ENCODE measurements at regions not wholly inside any gene's neighbourhood (a gene's known extent, or its start where the extent isn't known, plus 50 kb on each side); places are given as distances from the start of the nearest gene placed in this dataset.
"Not testable (repeated sequence)": the region's sequence is repeated elsewhere in the genome, so short reads cannot be mapped to it uniquely, and the experiment has no call there.

GRCh38 chr10:23657677-23658076 is 218.8 kb downstream of the OTUD1 start:
- DNase-seq = no peak

- DNase-seq = not testable (repeated sequence)
Observed at GRCh38 chr10:23671866-23672265, 233.0 kb downstream of the OTUD1 start.

GRCh38 chr10:23675585-23675984 is 236.7 kb downstream of the OTUD1 start:
- DNase-seq = no peak

- DNase-seq = no peak
Observed at GRCh38 chr10:23676296-23676695, 237.4 kb downstream of the OTUD1 start.

- DNase-seq = no peak
Observed at GRCh38 chr10:23686722-23687121, 247.8 kb downstream of the OTUD1 start.

GRCh38 chr10:23692736-23693135 is 253.9 kb downstream of the OTUD1 start:
- no peak for DNase-seq

- peak; percentile 37 to 52 for DNase-seq
Observed at GRCh38 chr10:23693501-23693901, 254.6 kb downstream of the OTUD1 start.

GRCh38 chr10:23693925-23694324 is 255.1 kb downstream of the OTUD1 start:
- peak in 1 of 2 experiments; percentile 26 for DNase-seq

GRCh38 chr10:23694446-23694920 is 255.6 kb downstream of the OTUD1 start:
- DNase-seq = peak; percentile 24 to 36

- DNase-seq = peak in 1 of 2 experiments; percentile 25
Observed at GRCh38 chr10:23694921-23695824, 256.3 kb downstream of the OTUD1 start.

GRCh38 chr10:23695825-23696420 is 257.0 kb downstream of the OTUD1 start:
- DNase-seq = no peak

GRCh38 chr10:23696476-23696875 is 257.6 kb downstream of the OTUD1 start:
- no peak for DNase-seq

- DNase-seq = peak; percentile 52 to 54
Observed at GRCh38 chr10:23702977-23703414, 264.1 kb downstream of the OTUD1 start.

GRCh38 chr10:23715363-23715762 is 276.5 kb downstream of the OTUD1 start:
- DNase-seq = no peak

- DNase-seq = no peak
Observed at GRCh38 chr10:23717913-23718312, 279.0 kb downstream of the OTUD1 start.

- DNase-seq = no peak
Observed at GRCh38 chr10:23718946-23719345, 280.1 kb downstream of the OTUD1 start.

GRCh38 chr10:23723796-23724195 is 284.9 kb downstream of the OTUD1 start:
- no peak for DNase-seq

GRCh38 chr10:23725548-23725947 is 286.7 kb downstream of the OTUD1 start:
- DNase-seq = no peak

GRCh38 chr10:23742368-23742767 is 303.5 kb downstream of the OTUD1 start:
- DNase-seq = no peak

GRCh38 chr10:23742807-23743206 is 303.9 kb downstream of the OTUD1 start:
- DNase-seq = no peak

GRCh38 chr10:23754179-23754578 is 315.3 kb downstream of the OTUD1 start:
- DNase-seq = no peak

GRCh38 chr10:23754941-23755340 is 316.1 kb downstream of the OTUD1 start:
- DNase-seq = no peak

- DNase-seq = no peak
Observed at GRCh38 chr10:23755556-23755955, 316.7 kb downstream of the OTUD1 start.

GRCh38 chr10:23768281-23768680 is 329.4 kb downstream of the OTUD1 start:
- no peak for DNase-seq
